Activated CD4-positive, alpha-beta T cell treated with anti-CD3 and anti-CD28 coated beads, Interleukin-2, amount 50 U/mL, for 1 hour (primary cell): ENCODE measurements at regions not wholly inside any gene's neighbourhood (a gene's known extent, or its start where the extent isn't known, plus 50 kb on each side); places are given as distances from the start of the nearest gene placed in this dataset.
"Not testable (repeated sequence)": the region's sequence is repeated elsewhere in the genome, so short reads cannot be mapped to it uniquely, and the experiment has no call there.

Experiments used
- DNase-seq: peaks from one replicate; pipeline ENCODE4 v3.0.0-alpha.2; 2020

DNA sequence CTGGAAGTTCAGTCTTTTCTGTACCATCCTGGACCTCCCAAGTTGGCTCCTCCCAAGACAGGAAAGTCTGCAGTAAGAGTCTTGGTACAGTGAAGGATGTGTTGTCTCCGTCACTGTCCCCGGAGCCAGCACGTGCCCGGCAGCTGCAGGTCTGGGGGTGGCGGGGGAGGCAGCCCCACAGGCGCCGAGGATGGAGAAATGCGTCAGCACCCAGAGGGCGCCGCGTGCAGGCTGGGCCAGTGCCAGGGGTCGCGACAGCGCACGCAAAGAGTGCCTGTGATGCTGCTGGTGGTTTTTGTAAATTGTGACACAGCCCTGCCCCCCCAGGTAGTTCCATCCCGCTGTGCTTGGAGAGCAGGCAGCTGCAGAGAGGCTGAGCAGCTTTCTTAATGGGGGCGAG is 1200.5 kb downstream of the BRD1 start:
- DNase-seq, result no peak

DNA sequence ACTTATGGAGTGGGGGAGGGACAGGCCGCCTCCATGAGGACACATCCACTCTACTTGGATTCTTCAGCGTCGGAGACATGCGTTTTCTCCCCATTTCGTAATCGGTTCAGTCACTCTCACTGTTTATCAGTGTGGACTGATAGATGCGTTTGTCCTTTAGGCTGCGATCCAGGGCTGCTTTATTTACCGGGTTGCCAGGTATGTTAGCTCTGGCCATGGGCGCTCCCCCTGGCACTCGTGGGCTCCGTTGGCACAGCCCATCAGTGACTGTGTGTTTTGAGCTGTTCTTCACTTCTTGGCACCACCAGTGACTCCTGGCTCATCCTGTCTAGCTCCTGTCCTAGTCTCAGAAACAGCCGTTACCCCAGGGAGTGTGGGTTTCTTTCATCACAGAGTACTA is 1203.3 kb downstream of the BRD1 start:
- DNase-seq, result no peak

DNA sequence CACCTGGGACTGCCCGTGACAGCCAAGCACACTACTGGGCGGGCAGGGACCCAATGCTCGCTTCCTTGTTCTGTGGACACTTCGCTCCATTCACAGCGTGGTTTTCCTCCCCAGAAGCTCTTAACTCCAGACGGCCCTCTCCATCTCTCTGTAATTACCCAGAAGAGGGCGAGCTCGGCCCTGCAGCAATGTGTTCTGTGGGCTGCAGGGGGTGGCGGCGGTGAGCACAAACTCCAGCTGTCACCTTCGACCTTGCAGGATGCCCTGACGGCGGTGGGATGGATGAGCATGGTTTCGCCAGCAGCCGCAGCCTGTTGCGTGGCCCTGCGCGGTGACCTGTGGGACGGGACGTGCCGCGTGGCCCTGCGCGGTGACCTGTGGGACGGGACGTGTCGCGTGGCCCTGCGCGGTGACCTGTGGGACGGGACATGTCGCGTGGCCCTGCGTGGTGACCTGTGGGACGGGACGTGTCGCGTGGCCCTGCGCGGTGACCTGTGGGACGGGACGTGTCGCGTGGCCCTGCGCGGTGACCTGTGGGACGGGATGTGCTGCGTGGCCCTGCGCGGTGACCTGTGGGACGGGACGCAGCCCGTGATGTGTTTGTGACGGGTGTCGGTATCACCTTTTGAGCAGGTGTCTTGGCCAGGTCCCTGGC is 1204.7 kb downstream of the BRD1 start:
- DNase-seq, result no peak

DNA sequence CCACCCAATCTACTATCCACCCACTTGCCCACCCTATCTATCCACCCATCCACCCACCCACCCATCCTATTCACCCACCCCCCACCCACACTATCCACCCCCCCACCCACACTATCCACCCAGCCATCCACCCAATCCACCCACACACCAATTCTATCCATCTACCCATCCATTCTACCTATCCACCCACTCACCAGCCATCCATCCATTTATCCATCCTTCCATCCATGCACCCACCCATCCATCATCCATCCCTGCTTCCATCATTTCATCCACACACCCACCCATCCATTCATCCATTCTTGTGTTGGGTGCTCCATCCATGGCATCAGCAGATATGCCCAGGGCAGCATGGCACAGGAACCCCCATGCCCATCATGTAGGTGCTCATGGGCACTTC is 1206.6 kb downstream of the BRD1 start:
- DNase-seq, result no peak

DNA sequence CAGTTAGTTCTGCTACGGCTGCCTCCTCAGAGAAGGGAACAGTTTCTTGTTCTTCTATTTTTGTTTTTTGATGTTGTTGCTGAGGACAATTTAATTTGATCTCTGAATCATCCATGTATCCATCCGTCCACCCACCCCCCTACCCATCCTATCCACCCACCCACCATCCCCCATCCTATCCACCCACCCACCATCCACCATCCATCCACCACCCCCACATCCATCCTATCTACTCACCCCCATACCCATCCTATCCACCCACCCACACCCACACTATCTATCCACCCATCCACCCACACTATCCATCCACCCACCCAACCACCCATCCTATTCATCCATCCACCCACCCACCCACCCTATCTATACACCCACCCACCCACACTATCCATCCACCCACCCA is 1207.2 kb downstream of the BRD1 start:
- DNase-seq, result not testable (repeated sequence)

DNA sequence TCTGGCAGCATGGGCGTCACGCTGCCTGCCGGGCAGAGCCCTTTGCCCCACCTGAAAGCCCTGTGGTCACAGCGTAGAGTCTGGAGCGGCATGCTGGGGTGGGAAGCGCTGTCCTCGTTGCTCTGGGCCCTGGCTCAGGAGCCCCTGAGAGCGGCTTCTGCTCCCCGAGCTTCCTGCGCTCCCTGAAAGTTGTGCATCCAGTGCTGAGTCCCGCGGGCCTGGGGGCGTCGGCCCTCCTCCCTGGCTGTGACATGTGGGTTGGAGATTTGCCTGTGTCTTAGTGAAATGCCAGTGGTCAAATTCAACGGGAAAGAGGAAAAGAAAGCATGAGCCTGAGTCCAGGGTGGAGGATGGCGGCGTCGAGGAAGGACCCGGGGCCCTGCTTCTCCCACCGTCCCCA is 1208.0 kb downstream of the BRD1 start:
- DNase-seq, result no peak

DNA sequence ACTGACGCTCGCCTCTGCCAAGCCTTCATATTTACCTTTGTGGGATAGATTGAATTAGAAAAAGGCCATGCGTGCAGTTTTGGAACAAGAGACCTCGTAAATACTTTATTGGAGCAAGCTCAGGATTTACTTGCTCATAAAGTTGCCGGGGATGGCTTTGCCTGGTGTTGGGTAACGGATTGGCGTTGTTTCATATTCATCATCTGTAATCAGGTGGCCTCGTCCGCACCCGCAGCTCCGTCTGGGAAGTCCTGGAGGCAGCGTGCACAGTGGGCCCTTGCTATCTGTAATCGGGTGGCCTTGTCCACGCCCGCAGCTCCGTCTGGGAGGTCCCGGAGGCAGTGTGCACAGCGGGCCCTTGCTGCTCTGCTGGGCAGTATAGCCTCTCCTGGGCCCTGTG is 1209.3 kb downstream of the BRD1 start:
- no peak for DNase-seq

DNA sequence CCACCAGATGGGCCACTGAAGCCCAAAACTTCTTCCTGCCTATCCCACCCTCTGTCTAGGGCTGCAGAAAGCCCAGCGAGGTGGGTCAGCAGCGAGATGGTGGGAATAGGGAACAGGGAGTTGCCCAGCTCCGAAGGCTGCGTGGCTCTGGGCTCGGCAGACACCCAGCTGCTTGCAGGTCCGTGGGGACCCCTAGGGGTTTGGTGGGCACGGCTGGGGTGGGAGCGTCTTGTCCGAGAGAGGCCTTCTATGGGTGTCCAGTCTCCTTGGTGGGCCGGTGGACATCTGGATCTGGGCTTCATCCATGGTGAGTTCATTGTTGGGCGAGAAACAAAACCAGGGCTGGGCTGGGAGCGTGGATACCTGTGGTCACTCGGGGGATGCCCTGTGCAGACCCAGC is 1211.0 kb downstream of the BRD1 start:
- DNase-seq, result no peak

DNA sequence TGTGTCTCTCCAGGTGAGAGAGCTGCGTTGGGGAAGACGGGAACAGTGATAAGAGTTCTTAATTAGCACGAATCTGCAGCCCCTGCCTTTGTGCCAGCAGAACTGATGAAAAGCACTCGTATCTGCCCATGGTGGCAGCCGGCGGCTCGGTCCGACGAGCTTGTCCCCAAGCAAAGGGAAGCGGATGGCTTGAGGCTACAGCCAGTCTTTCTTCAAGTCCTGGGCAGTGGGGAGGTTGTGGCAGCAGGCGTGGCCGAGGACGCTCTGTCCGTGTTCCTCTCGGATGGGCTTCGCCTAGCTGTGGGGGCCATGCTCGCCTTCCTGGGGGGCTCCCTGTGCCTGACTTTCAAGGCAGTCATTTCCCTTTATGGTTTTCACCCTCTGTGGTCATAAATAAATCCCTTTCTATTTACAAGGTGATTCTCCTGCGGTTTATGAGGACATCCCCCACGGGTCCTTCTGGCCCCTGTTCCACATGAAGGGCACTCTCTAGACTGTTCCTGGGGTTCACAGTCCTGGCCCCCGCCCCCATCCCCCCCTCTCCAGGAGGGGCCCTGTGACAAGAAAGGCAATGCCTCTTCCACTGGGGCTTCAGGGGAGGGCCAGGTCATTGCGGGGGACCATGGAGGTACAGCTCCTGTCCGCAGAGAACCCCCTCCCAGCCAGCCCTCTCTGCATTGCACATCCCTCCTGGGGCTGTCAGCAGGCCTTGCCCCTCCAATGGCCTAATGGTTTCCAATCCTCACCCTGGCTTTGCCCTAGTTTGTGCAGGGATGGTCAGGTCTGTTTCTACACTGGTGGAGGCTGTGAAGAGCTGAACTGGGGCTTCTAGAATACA is 1212.3 kb downstream of the BRD1 start:
- DNase-seq, result no peak

DNA sequence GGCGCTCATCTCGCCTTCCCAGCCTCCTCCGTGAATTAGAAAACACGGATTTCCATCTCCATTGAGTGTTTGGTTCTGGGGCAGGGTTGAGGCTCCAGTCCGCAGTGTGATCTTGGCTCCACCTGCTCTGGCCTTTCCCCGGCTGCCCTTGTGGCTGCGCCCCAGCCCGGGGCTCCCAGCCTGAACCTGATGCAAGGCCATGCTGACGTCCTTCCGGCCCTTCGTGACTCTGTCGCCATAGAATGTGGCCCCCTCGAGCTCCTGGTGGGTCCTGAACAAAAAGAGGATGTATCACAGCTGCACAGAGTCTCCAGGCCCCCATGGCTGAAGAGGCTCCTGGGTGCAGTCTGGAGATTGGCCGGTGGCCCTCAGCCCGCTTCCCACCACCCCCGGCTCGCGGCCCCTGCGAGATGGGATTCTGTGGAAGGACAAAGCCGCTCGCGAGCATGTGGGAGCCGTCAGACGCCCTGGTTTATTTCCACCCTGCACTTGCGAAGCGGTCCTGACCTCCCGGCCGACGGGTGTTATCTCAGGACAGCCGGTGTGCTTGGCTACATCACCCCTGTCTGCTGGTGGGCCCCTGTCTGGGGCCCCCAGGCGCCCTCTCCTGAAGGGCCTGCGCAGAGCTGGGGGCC is 1214.0 kb downstream of the BRD1 start:
- no peak for DNase-seq

DNA sequence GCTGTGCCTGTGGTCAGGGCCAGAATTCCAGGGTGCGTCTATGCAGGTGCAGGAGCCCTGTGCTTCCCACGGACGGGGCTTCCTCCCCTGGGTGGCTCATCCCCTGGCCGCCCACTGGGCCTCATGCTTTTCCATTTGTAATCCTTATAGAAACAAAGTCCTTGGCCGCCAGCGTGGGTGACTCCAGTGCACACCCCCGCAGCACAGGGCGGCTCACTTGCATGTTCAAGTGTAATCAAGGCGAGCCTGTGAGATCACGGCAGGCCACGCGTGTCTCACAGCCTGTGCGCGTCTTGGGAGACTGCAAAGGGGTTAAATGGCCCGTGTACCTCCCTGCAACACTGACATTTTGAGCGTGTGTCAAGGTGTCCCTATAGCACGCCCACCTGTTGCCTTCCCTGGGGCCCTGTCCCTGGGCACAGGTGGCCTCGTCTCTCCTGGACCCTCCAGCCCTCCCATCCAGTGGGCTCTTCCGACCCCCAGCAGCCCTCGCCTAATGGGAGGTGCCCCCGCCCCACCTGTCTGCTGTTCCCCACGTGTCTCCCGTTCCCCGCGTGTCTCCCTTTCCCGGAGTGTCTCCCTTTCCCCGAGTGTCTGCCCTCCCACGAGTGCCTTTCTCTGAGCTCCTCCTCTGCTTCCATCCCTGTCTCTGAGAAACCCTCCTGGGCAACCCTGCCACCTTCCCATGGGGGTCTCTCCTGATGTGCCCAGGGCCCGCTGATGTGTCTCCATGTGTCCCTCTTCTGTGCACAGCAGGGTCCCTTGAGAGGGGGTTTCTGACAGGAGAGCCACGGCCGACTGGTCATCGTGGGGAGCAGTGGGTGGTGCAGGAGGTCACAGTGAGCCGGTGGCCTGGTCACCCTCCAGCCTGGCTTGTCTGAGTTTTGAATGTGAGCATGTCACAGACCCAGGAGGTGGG is 1215.3 kb downstream of the BRD1 start:
- no peak for DNase-seq

DNA sequence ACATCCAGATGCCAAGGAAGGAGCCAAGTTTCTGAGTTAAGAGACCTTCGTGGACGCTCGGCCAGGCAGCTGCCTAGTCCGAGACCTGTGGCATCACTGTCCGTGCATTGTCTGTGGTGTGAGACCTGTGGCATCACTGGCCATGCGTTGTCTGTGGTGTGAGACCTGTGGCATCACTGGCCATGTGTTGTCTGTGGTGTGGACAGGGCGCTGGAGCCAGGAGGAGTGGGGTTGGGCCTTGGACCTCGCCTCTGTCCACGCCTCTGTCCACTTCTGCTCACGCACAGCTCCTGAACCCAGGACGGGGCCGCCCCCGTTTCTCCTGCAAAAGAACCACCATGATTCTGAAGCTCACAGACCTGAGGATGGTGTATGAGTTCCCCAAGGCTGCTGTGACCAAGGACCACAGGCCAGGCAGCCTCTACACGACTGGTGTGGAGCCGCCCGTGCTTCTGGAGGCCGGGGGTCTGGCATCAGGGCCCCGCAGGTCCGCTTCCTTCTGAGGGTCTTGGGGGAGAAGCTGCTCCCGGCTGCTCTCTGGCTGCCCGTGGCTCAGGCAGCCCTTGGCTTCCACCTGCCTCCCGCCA is 1218.3 kb downstream of the BRD1 start:
- DNase-seq, result no peak

DNA sequence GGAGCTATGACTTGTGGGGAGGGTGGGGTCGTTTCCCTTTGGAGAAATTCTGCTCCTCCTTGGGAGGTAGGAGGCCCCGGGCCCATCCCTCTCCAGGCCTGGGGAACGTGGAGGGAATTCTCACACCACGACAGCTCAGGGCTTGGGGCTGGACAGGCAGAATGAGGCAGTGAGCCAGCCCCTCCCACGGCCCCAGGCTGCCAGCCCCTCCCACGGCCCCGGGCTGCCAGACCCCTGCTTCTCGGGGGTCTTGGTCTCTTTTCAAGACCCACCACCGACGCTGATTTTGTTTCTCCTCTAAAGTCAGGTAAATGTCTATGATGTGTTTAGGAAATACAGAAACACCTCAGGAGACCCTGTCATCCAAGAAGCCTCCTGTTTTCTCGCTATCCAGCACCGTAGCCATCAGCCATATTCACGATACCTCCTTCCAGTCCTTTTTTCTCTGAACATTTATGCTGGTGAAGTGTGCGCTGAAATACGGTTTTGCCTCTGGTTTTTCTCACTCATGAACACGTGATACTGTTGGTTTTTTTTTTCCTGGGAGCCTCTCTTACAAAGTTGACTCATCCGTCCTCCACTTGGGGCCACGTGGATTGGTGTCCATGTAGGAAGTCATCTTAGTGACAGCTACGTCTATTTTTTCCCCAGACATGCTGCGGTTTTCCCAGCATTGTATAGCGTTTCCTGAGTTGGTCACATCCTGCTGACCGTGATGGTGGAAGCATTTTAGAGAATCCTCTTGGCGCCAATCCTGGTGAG is 1219.6 kb downstream of the BRD1 start:
- no peak for DNase-seq

DNA sequence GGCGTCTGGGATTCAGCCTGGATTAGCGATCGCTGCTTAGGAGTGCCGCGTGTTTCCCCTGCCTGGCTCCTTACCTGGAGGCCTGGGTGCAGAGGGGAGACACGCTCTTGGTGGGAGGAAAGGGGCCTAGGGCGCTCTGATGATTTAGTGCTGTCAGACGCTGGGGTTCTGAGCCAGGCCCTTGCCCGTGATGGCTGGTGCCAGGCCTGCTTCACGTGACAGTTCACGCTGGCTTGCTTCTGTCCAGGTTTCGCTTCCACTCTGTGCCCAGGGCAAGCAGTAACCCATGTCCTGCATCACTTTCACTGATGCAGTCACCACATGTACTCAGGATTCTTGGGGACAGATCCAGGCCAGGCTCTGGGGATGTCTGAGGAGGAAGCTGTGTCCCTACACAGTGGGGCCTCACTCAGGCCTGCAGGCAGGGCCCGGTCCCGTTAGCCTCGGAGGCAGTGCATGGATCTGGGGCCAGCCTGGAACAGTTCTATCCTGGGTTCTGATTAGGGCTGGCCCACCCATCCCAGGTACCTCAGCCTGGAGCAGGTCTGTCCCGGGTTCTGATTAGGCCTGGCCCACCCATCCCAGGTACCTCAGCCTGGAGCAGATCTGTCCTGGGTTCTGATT is 1220.9 kb downstream of the BRD1 start:
- DNase-seq, result no peak

DNA sequence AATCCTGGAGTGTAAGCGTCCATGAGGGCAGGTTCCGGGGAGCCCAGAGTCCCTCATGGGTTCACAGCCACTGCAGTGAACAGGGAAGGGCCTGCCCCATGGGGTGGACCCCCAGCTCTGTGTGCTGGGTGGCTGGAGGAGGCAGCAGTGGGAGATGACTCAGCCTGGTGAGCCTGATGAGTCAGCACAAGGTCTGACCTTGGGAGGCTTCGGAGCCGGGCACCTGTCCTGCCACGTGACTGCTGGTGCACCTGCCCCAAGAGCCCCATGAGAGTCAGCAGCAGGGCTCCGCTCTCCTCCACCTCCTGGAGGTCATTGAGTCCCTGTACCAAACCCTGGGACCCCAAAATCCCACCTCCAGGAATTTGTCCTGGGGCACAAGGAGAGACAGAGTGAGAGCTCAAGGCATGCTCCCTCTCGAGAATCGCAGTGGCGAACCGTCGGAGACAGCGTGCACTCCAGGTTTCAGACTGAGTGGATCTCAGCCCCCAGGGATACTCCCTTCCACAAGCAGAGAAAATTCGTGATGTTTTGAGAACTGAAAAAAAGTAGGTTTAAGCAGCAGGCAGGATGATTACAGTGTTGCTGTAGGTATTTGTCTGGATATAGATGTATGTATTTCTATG is 1221.7 kb downstream of the BRD1 start:
- DNase-seq, result no peak

DNA sequence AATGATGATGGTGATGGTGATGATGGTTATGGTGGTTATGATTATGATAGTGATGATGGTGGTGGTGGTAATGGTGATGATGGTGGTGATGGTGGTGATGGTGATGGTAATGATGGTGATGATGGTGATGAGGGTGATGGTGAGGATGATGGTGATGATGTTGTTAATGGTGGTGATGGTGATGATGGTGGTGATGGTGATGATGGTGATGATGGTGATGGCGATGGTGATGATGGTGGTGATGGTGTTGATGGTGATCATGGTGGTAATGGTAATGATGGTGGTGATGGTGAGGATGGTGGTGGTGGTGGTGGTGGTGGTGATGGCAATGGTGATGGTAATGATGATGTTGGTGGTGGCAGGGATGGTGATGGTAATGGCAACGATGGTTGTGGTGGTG is 1222.5 kb downstream of the BRD1 start:
- DNase-seq, result no peak

DNA sequence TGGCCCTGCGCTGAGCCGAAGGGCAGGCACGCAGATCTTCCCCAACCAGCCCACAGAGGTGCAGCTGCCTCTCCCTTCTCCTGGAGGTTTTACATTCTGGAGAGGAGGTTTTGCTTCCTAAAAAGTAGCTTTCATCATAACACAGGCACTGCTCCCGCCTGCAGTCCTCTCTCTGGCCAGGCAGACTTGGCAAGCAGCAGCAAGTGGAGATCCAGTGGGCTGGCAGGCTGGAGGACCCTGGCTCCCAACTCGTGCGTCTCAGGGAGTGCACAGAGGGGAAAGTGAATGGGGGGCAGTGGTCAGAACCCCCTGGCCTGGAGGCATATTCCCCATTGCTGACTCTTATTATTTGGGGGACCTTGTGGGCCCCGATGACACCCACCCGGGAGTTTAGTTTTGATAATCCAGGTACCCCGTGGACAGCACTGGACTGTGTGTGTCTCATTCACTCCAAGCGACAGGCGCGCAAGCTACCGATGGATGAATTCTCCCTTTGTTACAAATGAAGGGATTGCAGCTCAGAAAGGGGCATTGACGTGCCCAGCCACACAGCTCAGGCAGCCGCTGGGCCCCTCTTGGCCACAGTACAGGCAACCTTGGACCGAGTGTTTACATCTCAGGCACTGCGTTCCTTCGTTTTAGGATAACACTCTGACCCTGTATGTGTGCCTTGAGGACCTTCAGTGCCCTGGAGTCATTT is 1223.9 kb downstream of the BRD1 start:
- DNase-seq, result no peak

DNA sequence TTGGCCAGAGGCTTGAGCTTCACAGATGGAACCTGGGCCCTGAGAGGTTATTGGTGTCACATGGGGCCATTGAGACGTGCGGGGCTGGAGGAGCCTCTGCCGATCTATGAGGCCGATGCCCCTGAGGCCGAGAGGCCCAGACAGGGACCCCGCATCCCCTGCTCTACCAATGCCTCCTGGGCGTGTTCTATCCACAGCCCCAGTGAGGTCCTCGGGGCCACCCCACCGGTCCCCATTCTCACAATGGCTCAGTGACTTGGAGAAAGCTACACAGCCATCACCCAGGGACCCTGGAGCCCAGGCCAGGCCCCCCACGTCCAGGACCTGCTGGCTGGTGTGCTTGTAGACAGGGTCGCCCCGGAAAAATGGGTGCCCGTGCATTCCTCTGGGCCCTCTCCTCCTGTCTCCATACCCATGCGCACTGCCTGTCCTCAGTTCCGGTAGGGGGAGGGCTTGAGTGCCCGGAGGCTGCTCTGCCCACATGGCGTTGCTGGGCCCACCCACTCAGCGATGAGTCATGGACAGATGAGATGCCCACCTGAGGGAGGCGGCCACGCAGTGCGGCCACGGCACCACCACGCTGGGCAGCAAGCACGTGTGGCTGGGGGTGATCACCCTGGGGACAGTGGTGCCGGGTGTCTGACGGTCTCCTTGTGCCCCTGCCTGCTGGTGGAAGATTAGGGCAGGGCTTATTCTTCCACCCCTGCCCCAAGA is 1224.7 kb downstream of the BRD1 start:
- no peak for DNase-seq

DNA sequence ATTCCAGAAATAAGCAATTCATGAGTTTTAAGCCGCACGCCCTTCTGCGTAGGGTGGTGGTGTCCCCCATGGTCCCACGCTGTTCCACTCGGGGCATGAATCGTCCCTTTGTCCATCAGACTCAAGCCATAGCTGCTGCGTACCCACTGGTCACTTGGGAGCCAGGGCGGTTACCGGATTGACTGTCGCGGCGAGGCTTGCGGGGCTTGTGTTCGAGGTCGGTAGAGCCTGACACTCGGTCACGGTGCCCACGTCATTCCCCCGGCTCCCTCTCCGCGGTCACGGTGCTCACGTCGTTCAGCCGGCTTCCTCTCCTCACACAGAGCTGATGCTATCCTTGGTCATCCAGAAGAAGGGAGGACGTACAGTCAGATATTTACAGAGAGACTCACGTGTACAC is 1227.0 kb downstream of the BRD1 start:
- no peak for DNase-seq

DNA sequence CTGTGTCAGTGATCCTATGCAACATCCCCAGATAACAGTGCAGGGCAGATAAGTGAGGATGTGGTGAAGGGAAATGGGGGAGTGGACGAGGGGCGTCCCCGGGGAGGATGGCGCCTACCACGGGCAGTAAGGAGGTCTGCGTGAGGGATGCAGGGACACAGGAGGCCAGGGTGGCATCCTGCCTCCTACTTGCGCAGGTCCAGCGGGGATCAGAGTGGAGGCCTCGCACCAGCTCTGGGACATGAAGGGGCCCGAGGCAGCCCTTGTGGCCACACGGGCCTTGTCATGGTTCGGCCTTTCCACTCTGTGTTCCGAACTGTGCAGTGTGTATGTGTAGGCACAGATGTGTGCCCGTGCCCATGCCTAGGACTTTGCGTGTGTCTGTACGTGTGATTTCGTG is 1227.5 kb downstream of the BRD1 start:
- no peak for DNase-seq
